ENCODE measurements at regions not wholly inside any gene's neighbourhood (a gene's known extent, or its start where the extent isn't known, plus 50 kb on each side); places are given as distances from the start of the nearest gene placed in this dataset.

- TF ChIP-seq RAD21 (conservative IDR thresholded peaks at IDR 0.05) (no peak), EP300 (conservative IDR thresholded peaks at IDR 0.05; ENCODE audit: poor library complexity, severe bottlenecking) (no peak), SMC3 (conservative IDR thresholded peaks at IDR 0.05; ENCODE audit: poor library complexity) (no peak), TAF1 (IDR thresholded peaks at IDR 0.05; ENCODE audit: low read depth) (no peak), POLR2AphosphoS5 (IDR thresholded peaks at IDR 0.05) (no peak), EZH2 (IDR thresholded peaks at IDR 0.05; ENCODE audit: borderline replicate concordance, insufficient read depth, low read length, poor library complexity, severe bottlenecking) (no peak), MXI1 (conservative IDR thresholded peaks at IDR 0.05; ENCODE audit: poor library complexity, severe bottlenecking) (no peak), CTCF (IDR thresholded peaks at IDR 0.05; ENCODE audit: poor library complexity, severe bottlenecking) (no peak), REST (IDR thresholded peaks at IDR 0.05; ENCODE audit: borderline replicate concordance) (no peak)
- H3K27me3 ChIP-seq (ENCODE audit: insufficient read depth, low read depth, low read length) = no peaks in the 10 kb centered on the region
- H3K9ac ChIP-seq (ENCODE audit: low read length) = no peak overlapping the region
- no peak overlapping the region for H3K4me3 ChIP-seq (ENCODE audit: low read length)
- H3K27ac ChIP-seq (ENCODE audit: low read length) = no peak overlapping the region
- H2AFZ ChIP-seq (ENCODE audit: low read depth, low read length) = no peak overlapping the region
- no peaks in the 10 kb centered on the region for H3F3A ChIP-seq (ENCODE audit: insufficient read depth, low read length, poor library complexity, severe bottlenecking)
- no peaks in the 10 kb centered on the region for H3K36me3 ChIP-seq (ENCODE audit: insufficient read depth, low read length)
- H3K9me2 ChIP-seq (ENCODE audit: insufficient read depth, low read length) = no peaks in the 10 kb centered on the region
- H3K79me2 ChIP-seq (replicated peaks; ENCODE audit: insufficient read depth, low read length) = no peaks in the 10 kb centered on the region
- no peaks in the 10 kb centered on the region for H4K20me1 ChIP-seq (ENCODE audit: insufficient read depth)
- no peaks in the 10 kb centered on the region for H3K9me3 ChIP-seq (ENCODE audit: low read length)
- no peak overlapping the region for H3K4me2 ChIP-seq (ENCODE audit: low read length)
Observed at GRCh38 chrX:40279762-40280161, 182.0 kb upstream of the BCOR start.

- Histone ChIP-seq H2AFZ (ENCODE audit: low read depth, low read length) (no peak overlapping the region), H3F3A (ENCODE audit: insufficient read depth, low read length, poor library complexity, severe bottlenecking) (no peaks in the 10 kb centered on the region), H3K4me3 (ENCODE audit: low read length) (no peak overlapping the region), H3K36me3 (ENCODE audit: insufficient read depth, low read length) (no peaks in the 10 kb centered on the region), H3K27me3 (ENCODE audit: insufficient read depth, low read depth, low read length) (no peaks in the 10 kb centered on the region), H3K27ac (ENCODE audit: low read length) (no peak overlapping the region), H3K9me3 (ENCODE audit: low read length) (no peaks in the 10 kb centered on the region), H3K4me2 (ENCODE audit: low read length) (no peak overlapping the region), H3K79me2 (replicated peaks; ENCODE audit: insufficient read depth, low read length) (no peaks in the 10 kb centered on the region), H4K20me1 (ENCODE audit: insufficient read depth) (no peaks in the 10 kb centered on the region), H3K9ac (ENCODE audit: low read length) (no peak overlapping the region), H3K9me2 (ENCODE audit: insufficient read depth, low read length) (no peaks in the 10 kb centered on the region)
- no peak for TF ChIP-seq POLR2AphosphoS5 (IDR thresholded peaks at IDR 0.05)
- TF ChIP-seq TAF1 (IDR thresholded peaks at IDR 0.05; ENCODE audit: low read depth) = no peak
- no peak for TF ChIP-seq EP300 (conservative IDR thresholded peaks at IDR 0.05; ENCODE audit: poor library complexity, severe bottlenecking)
- no peak for TF ChIP-seq REST (IDR thresholded peaks at IDR 0.05; ENCODE audit: borderline replicate concordance)
- TF ChIP-seq EZH2 (IDR thresholded peaks at IDR 0.05; ENCODE audit: borderline replicate concordance, insufficient read depth, low read length, poor library complexity, severe bottlenecking) = no peak
- TF ChIP-seq MXI1 (conservative IDR thresholded peaks at IDR 0.05; ENCODE audit: poor library complexity, severe bottlenecking) = no peak
- no peak for TF ChIP-seq CTCF (IDR thresholded peaks at IDR 0.05; ENCODE audit: poor library complexity, severe bottlenecking)
- no peak for TF ChIP-seq RAD21 (conservative IDR thresholded peaks at IDR 0.05)
- no peak for TF ChIP-seq SMC3 (conservative IDR thresholded peaks at IDR 0.05; ENCODE audit: poor library complexity)
Observed at GRCh38 chrX:40279091-40279430, 181.3 kb upstream of the BCOR start.

Data from neural cell (in vitro differentiated cells).